ENCODE measurements at regions not wholly inside any gene's neighbourhood (a gene's known extent, or its start where the extent isn't known, plus 50 kb on each side); places are given as distances from the start of the nearest gene placed in this dataset.

GRCh38 chr6:67633058-67633457 is 1002.0 kb upstream of the ADGRB3 start:
- no peak for DNase-seq

- DNase-seq = no peak
These were observed 1004.9 kb upstream of the ADGRB3 start for GRCh38 chr6:67630146-67630545.

- DNase-seq = no peak
These were observed 1005.8 kb upstream of the ADGRB3 start for GRCh38 chr6:67629258-67629657.

- DNase-seq = no peak
These were observed 1019.3 kb upstream of the ADGRB3 start for GRCh38 chr6:67615796-67616195.

GRCh38 chr6:67608099-67608749 is 1026.9 kb upstream of the ADGRB3 start:
- peak; percentile 32 for DNase-seq

GRCh38 chr6:67606906-67607828 is 1027.9 kb upstream of the ADGRB3 start:
- DNase-seq = peak; percentile 86

GRCh38 chr6:67594366-67594765 is 1040.7 kb upstream of the ADGRB3 start:
- DNase-seq = no peak

GRCh38 chr6:67593247-67593646 is 1041.8 kb upstream of the ADGRB3 start:
- no peak for DNase-seq

- DNase-seq = peak; percentile 7
These were observed 1043.2 kb upstream of the ADGRB3 start for GRCh38 chr6:67591910-67592309.

- no peak for DNase-seq
These were observed 1067.2 kb upstream of the ADGRB3 start for GRCh38 chr6:67567842-67568241.

- DNase-seq = no peak
These were observed 1071.4 kb upstream of the ADGRB3 start for GRCh38 chr6:67563671-67564070.

GRCh38 chr6:67560068-67560467 is 1075.0 kb upstream of the ADGRB3 start:
- no peak for DNase-seq

GRCh38 chr6:67558985-67559384 is 1076.1 kb upstream of the ADGRB3 start:
- no peak for DNase-seq

GRCh38 chr6:67544851-67545452 is 1090.1 kb upstream of the ADGRB3 start:
- no peak for DNase-seq

GRCh38 chr6:67541586-67541985 is 1093.5 kb upstream of the ADGRB3 start:
- DNase-seq = no peak

- no peak for DNase-seq
These were observed 1097.0 kb upstream of the ADGRB3 start for GRCh38 chr6:67538032-67538431.

- DNase-seq = no peak
These were observed 1099.1 kb upstream of the ADGRB3 start for GRCh38 chr6:67535946-67536345.

GRCh38 chr6:67506352-67506751 is 1128.7 kb upstream of the ADGRB3 start:
- DNase-seq = no peak

- no peak for DNase-seq
These were observed 1133.3 kb upstream of the ADGRB3 start for GRCh38 chr6:67501755-67502154.

- no peak for DNase-seq
These were observed 1137.3 kb upstream of the ADGRB3 start for GRCh38 chr6:67497749-67498148.

- no peak for DNase-seq
These were observed 1138.9 kb upstream of the ADGRB3 start for GRCh38 chr6:67496191-67496590.

- no peak for DNase-seq
These were observed 1141.4 kb upstream of the ADGRB3 start for GRCh38 chr6:67493682-67494081.

GRCh38 chr6:67475700-67476099 is 1159.4 kb upstream of the ADGRB3 start:
- no peak for DNase-seq

- no peak for DNase-seq
These were observed 1167.7 kb upstream of the ADGRB3 start for GRCh38 chr6:67467341-67467740.
